Fibroblast of the conjunctiva (primary cell): ENCODE measurements at regions not wholly inside any gene's neighbourhood (a gene's known extent, or its start where the extent isn't known, plus 50 kb on each side); places are given as distances from the start of the nearest gene placed in this dataset.

ENCODE experiments used
- DNase-seq: peaks from one replicate; pipeline ENCODE4 v3.0.0-alpha.2; 2010; ENCODE audit warnings: low read depth

DNA sequence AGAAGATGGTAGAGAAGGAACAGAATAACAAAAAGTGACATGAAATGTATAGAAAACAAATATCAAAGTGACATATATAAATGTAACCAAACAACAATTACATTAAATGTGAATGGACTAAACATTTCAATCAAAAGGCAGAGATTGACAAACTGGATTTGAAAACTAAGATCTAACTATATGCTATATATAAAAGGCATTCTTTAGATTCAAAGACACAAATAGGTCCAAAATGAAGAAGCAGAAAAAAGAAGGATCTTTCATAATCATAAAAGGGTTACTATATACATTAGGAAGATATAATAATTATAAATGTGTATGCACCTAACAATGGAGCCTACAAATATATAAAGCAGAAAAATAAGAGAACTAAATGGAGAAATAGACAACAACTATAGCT, 183.7 kb downstream of the METTL4 start:
- no peak for DNase-seq

DNA sequence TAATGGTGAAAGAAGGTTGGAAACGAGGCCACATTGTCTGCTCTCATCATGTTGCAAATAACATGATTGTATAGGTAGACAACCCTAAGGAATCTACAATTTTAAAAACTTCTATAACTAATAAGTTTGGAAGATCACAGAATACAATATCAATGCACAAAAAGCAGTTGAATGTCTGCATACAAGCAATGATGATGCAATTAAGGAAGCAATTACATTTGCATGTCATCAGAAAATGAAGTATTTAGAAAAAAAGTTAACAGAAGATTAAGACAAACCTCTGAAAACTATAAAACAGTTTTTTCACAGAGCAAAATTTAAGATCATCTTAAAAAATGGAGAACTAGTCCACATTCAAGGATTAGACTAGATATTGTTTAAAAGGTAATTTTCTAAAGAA, 181.1 kb downstream of the METTL4 start:
- no peak for DNase-seq

DNA sequence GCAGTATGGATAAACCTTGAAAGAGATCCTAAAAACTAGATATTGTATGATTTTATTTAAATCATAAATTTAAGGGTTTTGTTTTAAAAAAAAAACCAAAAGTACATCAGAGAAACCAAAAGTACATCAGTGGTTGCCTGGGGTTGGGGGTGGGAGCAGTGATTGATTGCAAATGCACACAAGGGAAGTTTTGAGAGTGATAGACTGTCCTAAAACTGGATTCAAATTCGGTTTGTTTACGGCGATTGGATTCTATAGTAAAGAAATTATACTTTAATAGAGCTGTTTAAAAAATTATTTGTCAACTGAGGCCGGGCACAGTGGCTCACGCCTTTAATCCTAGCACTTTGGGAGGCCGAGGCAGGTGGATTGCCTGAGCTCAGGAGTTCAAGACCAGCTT, 179.8 kb downstream of the METTL4 start:
- DNase-seq, result no peak

DNA sequence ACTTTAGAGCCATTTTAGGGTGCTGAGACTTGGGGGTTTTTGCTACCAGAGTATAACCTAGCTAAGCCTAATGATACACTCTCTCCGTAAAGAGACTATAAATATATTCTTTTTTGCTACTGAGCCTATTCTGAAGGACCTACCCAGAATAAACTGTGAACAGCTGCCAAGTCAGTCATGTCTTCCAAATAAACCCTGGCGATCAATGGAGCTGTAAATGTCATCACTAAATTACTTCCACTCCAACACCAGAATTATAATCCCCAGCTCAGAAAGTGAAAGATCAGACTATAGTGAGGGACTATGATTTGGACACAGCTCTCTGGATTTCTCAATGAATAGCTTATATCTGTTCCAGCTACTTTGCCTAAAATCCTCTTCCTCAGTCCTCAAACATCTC, 178.9 kb downstream of the METTL4 start:
- no peak for DNase-seq

DNA sequence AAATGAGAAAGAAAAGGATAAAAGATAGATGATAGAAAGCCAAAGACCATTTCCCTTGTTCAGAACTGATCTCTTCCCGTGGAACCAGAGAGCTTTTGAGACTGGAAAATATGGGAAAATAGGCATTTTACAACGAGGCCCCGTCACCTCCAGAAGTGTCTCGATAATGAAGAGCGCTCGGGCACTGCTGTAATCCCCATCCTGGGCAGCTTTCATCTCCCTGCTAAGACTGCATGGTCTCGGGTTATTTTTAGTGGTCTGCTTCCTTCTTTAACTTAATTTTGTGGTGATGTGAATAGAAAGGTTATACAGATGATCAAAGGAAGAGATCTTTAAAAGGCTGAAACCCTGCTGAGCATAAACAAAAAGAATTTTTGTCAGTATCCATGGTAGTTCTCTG, 176.6 kb downstream of the METTL4 start:
- DNase-seq, result no peak

DNA sequence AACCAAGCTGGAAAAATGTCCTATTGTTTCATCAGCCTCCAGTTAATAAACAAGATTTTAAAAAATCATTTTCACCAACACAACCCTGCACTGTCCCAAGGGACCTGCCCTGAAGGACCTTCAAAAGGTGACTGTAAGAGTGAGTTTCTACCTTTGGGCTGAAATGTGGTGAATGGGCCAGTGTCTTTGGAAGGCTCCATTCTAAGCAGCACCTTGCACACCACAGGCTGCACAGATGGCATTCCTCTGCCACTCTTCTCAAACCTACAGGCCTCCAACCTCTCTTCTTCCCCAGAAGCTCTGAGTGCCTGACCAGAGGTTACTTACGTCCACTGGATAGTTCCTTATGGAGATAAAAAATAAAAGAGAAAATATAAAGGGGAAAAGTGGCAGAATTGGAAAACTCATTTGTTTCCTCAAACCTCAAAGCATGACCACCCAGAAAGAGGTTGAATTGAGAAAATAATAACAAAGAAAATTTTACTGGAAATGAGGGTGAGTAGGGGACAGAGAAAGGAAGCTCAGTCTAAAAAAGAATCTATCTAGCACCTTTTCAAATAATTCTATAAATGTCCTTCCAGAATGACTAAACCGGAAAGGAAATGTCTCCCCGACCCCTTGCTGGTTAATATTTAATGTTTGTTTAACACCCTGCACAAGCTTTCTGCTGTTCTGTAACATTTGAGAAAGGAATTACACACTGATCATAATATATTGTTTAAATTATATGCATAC, 175.7 kb downstream of the METTL4 start:
- DNase-seq, result no peak

DNA sequence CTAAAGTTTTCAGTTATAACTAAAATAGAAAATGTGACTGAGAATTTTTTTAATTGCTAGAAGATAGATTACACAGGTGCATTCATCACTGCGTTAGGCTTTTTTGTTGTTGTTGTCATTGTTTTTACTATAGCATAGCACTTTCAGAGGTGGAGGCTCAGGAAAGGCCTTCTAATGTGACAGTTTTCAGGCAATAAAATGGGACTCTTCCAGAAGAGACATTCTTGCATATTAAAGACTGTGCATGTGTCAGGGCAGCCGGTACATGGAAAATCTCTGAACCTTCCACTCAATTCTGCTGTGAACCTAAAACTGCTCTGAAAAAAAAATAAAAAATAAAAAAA, 175.2 kb downstream of the METTL4 start:
- no peak for DNase-seq

DNA sequence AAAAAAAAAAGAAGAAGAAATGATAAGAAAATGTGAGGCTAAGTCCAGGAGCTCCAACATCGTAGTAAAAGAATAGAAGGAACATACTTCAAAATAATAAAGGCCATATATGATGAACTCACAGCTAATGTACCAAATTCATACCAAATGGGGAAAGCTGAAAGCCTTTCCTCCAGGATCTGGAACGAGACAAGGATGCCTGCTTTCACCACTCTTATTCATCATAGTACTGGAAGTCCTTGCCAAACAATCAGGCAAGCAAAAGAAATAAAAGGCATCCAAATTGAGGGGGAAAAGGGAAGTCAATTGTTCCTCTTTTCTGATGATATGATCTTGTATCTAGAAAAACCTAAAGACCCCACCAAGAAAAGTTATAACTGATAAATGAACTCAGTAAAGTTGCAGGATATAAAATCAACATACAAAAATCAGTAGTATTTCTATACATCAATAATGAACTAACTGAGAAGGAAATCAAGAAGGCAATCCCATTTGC, 170.6 kb downstream of the METTL4 start:
- no peak for DNase-seq

DNA sequence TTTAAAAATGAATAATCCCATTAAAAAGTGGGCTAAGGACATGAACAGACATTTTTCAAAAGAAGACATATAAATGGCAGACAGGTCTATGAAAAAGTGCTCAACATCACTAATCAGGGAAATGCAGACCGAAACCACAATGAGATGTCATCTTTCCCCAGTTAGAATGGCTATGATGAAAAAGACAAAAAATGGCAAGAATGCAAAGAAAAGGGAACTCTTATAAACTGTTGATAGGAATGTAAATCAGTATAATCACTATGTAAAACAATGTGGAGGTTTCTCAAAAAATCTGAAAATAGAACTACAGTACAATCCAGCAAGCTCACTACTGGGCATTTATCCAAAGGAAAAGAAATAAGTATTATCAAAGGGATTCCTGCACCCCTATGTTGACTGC, 169.2 kb downstream of the METTL4 start:
- no peak for DNase-seq

DNA sequence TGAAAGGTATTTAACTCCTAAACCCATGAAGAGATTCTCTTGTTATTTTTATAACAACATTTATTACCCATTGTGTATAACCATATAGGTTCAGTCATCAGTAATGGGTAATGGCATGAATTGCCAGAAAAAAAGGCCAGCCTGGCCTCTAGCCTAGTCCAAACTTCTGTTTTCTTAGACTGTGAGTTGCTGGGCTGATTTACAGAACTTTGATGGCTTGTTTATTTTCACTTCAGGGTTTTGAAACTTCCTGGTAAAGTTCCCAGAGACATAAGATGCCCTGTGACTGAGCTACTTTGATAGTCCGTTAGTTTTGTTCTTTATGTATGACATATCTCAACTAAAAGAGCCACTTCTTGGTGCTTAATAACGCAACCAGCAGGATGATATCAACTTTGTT, 164.8 kb downstream of the METTL4 start:
- peak; percentile 3 for DNase-seq

DNA sequence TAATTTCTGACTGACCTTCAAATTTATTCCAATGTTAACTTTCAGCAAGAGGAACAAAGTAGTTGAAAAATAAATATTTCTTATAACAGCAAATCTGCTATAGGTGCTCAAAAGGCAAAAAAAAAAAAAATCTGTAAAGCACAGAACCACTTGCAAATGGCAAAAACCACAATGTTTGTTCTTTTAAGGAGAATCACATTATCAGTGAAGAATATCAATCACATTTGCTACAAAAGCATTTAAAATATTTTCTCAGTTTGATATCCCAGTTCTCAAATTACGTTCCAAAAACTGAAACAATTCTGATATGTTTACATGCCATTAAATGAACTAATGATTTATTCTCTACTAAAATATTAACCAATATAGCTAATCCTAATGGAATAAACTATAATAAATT, 163.3 kb downstream of the METTL4 start:
- DNase-seq, result no peak

DNA sequence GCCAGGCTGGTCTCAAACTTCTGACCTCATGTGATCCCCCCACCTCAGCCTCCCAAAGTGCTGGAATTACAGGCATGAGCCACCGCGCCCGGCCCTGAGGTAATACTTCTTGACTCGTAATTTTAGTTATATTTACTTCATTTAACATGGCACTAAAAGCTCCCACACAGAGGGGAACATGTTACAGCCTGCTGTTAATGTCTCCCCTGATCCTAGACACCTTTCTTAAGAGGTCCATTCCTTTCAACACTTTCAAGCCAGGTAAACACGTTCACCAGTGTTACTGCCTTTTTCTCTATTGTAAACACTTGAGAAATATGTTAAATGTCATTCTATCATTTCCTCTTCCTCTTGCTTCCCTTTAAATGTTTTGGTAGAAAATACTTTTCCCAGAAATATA, 161.4 kb downstream of the METTL4 start:
- no peak for DNase-seq

DNA sequence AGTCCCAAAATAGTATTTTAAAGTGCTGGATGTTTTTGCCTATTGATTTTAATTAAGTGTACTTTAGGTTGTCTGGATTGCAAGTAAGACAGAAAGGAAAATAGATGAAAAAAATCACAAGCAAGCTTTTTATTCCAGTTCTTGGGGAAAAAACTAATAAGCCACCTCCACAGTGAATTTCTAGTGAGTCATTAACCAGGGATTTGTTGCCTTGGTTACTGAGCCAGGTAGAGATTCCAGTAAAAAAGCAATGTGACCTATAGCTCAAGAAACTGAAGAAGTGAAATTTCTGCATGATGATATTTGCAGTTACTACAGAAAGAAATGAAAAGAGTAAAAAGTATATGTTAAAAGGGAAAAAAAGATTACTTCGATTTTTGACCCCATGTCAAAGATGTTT, 160.6 kb downstream of the METTL4 start:
- no peak for DNase-seq

DNA sequence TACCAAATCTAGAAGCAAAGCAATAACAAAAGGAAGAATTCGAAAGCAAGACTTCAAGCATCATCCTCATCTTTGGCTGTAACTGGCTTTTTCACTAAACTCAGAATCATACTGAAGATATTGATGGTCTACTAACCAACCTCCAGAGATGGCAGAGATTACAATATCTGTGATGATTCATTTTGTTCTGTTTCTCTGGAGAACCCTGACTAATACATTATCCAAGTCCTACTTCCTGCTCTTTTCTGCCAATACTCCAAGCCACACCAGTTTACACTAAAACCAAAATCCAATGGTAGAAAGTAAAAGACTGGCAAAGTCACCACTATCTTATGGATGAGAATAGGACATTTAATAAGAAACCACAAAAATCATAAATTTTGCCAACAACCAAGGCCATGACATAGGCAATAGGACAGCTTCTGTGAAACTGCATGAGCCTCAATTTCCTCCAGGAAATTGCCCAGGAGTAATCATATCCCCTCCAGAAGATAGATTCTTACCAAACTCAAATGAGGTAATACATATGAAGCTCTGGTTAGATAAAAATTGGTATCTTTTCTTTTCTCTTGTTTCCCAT, 159.8 kb downstream of the METTL4 start:
- DNase-seq, result no peak

DNA sequence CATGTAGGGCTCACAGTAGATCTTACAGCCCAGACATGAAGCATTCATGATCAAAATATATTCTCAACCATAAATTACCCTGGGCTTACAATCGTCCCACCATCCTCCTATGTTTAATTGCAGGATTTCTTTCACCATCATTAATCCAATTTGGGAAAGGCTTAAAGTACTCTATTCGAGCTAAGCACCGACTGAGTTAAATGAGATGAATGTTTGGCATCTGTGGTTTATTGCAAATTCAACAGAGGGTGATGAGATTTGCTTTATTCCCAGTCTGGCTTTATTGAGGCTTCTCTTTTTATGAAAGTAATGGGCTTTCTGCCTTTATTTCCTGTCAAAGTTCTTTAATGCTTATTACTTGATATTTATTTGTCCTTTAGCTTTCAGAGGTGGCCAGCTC, 159.0 kb downstream of the METTL4 start:
- no peak for DNase-seq

DNA sequence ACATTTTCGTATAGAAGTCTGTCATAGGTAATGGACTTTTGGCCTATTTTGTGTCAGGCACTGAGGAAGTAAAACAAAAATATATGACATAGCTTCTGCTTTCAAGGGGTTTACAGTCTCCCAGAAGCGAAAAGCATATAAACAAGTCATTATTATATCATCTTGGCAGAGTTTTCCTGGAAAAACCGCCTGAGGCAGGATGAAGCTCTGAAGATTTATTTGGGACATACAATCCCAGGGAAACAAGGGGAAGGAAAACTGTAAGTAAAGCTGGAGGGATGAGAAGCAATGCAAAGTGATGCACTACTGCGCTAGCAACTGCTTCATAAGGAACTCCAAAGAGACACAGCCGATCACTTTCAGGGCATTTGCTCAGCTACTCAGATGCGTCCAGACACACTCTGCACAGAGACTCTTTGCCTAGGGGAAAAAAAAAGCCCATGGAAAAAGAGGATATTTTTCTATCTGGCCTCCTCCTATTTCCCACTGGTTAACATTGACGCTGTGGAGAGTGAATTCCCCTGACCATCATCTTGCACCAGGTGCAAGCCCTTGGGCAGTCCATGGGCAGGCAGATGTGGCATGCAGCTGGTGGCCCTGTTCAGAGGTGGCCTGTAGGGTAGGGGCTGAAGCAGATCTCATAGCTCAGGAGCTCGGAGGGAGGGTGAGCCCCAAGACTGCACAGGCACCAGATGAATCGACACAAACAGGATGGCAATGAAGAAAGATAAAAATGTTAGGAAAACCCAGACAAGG, 158.1 kb downstream of the METTL4 start:
- no peak for DNase-seq

DNA sequence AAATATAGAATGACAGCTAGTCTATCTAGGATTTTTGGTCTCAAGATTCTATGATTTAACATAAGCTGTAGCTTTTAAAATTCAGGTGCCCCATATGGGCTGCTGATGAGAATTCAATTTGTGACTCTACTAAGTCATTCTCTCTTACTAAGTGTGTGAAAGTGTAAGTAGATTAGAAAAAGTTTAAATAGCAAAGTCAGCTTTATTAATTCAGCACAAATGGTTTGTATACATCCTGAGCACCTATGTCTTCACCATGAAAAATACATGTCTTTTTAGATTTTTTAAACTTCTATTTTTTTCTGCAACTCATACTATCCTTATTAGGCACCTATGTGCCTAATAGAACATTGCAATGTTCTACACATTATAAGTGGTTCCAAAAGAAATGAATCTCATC, 157.1 kb downstream of the METTL4 start:
- DNase-seq, result no peak

DNA sequence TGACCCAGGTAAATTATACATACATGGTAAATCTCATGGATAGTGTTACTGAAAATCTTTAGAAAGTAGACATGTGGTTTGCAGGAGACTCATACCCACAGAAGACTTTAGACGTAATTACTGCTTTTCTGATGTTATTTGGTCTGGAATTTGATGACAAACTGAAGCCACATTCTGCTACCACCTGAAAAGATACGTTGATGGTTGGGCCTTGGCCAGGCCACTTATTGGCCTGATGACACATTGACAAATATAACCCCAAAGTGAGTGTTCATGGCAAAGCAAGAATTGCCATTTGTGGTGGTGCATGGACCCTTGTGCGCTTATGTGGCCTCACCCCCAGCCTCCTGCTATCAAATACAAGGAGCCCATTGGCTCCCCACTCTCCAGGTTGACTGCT, 155.6 kb downstream of the METTL4 start:
- no peak for DNase-seq

DNA sequence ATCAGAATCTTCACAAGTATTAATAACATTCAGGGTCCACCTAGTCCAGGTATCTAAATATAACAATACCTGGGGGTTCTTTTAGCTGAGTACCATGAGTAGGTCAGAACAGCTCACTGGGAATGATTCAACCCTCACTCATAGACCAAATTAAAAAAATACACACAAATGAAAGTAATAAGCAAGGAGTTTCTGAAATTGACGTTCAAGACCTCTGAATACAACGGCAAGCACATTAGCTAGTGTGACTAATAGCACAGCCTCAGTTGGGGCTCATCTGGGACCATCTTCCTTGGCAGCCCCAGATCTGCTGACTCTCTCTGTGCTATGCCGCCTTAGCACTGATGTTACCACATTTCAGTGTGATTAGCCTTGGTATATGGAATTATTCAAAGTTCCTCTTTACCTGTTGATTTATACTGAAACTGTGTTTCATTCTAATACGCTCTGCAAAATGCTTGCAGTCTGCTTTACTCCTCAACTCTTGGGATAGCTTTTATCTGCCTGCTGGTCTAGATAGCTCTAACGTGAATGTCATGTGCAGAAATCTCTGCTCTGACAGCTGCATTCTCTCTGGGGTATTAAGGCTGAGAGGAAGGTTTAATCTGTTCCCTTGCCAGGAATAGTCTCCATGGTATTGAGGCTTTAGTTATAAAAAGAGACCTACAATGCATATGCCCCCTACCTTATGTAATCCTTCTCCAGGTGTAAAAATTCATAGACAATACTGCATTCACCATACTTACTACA, 153.3 kb downstream of the METTL4 start:
- no peak for DNase-seq

DNA sequence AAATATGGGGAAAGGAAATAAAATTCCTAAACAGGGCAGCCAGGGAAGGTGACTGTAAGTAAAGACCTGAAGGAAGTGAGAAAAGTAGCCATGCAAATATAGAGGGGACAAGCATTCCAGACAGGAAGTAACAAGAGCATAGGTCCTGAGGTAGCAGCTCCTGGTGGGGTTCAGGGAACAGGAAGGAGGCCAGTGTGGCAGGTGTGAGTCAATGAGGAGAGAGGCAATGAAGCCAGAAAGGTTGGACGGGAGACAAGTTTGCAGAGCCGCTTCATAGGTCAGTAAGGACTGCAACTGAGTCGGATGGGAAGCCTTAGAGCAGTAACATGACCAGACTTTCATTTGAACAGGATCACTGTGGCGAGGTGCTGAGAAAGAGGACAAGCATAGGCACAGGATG, 150.9 kb downstream of the METTL4 start:
- DNase-seq, result no peak

DNA sequence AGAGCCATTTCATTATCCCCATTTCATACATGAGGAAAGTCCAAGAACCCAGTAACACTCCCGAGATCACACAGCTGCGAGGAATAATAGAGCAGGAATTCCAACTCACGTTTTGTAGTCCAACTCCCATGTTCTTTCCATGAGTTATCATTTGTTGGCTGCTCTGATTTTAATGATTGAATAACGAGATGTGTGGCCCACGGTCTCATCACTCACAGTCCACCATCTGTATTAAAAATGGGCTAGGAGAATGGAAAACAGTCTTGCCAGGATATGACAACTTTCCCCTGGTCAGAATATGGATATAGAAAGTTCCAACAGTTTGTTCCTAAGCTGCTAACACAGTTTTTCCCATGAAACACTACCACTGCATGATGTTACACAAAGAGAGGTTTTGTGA, 147.5 kb downstream of the METTL4 start:
- DNase-seq, result no peak

DNA sequence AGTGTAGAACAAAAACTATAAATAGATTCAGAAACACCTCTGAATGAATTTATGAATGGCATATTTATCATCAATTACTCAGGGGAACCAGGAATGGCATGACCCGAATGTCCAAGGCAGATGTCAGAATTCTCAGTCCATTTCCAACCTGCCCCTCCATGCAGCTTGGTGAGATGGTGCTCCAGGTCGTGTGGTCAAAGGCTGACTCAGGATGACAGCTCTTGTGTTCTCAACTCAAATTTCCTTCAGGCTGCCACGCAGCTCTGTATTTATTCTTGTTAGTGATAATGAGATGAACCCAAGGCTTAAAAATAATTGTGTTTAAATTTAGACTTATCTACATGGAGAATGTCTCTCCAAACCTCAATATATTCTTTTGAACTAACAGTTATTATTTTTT, 146.9 kb downstream of the METTL4 start:
- DNase-seq, result no peak
